ENCODE measurements at regions not wholly inside any gene's neighbourhood (a gene's known extent, or its start where the extent isn't known, plus 50 kb on each side); places are given as distances from the start of the nearest gene placed in this dataset.

- TF ChIP-seq, protein P1, sequence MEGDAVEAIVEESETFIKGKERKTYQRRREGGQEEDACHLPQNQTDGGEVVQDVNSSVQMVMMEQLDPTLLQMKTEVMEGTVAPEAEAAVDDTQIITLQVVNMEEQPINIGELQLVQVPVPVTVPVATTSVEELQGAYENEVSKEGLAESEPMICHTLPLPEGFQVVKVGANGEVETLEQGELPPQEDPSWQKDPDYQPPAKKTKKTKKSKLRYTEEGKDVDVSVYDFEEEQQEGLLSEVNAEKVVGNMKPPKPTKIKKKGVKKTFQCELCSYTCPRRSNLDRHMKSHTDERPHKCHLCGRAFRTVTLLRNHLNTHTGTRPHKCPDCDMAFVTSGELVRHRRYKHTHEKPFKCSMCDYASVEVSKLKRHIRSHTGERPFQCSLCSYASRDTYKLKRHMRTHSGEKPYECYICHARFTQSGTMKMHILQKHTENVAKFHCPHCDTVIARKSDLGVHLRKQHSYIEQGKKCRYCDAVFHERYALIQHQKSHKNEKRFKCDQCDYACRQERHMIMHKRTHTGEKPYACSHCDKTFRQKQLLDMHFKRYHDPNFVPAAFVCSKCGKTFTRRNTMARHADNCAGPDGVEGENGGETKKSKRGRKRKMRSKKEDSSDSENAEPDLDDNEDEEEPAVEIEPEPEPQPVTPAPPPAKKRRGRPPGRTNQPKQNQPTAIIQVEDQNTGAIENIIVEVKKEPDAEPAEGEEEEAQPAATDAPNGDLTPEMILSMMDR (IDR thresholded peaks at IDR 0.05; ENCODE audit: low read length, missing control alignments), result no peak
- peak; percentile 24 for DNase-seq (ENCODE audit: low read depth)
- H3K4me3 ChIP-seq (replicated peaks; ENCODE audit: low read depth, low read length), result no peak overlapping the region
Observed at GRCh38 chr9:31574006-31574765, 810.3 kb upstream of the ACO1 start.

GRCh38 chr9:31582071-31582470 is 802.4 kb upstream of the ACO1 start:
- no peak for DNase-seq (ENCODE audit: low read depth)
- TF ChIP-seq, protein P1 (IDR thresholded peaks at IDR 0.05; ENCODE audit: low read length, missing control alignments), result no peak

DNA sequence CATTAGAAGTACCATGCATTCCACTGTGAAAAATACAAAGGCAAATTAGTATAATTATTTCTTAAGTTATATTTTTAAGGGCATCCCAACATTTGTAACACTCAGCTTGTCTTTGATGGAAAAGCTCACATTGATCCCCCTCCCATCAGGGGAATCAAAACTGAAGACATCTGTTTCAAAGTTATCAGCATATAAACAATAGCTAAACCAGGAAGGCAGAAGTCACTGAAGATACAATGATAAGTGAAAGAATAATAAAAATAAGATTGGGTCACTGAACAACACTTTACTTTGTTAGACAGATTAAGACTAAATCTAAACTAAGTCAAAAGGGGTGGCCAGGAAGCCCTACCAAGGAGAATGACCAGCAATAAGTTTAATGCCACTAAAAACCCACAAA is 801.9 kb upstream of the ACO1 start:
- TF ChIP-seq, protein P1 (IDR thresholded peaks at IDR 0.05; ENCODE audit: low read length, missing control alignments), result no peak
- no peak for DNase-seq (ENCODE audit: low read depth)
- H3K4me3 ChIP-seq (replicated peaks; ENCODE audit: low read depth, low read length), result no peak overlapping the region

More at GRCh38 chr9:31582071-31582470, 802.4 kb upstream of the ACO1 start:
- H3K4me3 ChIP-seq (replicated peaks; ENCODE audit: low read depth, low read length), result no peak overlapping the region

DNA sequence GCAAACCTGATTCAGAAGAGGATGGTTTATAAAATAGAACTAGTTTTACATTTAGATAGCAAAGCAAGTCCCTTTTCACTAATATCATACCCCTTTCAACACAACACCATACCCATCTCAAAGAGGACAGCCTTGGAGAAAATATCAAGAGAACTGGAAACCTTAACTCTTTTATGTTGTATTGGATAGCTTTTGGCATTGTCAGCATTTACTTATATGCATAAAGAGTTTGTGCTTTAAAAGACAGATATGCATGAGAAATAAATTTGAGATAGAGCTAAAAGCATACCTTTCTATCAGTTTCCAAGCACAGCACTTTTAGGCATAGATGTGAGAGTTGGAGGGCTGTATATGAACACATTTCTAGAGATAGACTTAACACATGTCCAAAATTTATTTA is 799.3 kb upstream of the ACO1 start:
- no peak overlapping the region for H3K4me3 ChIP-seq (replicated peaks; ENCODE audit: low read depth, low read length)
- DNase-seq (ENCODE audit: low read depth), result no peak
- TF ChIP-seq, protein P1 (IDR thresholded peaks at IDR 0.05; ENCODE audit: low read length, missing control alignments), result no peak

- TF ChIP-seq, protein P1 (IDR thresholded peaks at IDR 0.05; ENCODE audit: low read length, missing control alignments), result no peak
- DNase-seq (ENCODE audit: low read depth), result no peak
- no peak overlapping the region for H3K4me3 ChIP-seq (replicated peaks; ENCODE audit: low read depth, low read length)
Observed at GRCh38 chr9:31587146-31587545, 797.3 kb upstream of the ACO1 start.

DNA sequence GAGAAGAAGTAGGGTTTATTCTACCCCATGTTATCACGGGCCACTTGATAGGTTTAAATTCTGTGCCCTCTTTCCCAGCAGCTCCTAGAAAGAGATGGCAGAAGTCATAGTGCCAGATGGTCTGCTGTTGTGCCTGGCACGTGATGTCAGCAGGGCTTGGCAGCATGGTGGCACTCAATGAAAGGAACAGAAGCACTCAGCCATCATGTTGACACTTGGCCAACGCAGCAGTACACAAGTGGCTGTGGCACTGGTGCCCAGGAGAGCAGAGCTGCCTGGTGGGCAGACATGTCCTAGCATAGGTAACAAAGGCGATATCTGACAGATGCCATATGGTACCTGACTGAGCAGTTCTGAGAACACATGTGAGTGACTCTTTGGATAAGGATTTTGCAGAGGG is 796.4 kb upstream of the ACO1 start:
- no peak overlapping the region for H3K4me3 ChIP-seq (replicated peaks; ENCODE audit: low read depth, low read length)
- TF ChIP-seq, protein P1 (IDR thresholded peaks at IDR 0.05; ENCODE audit: low read length, missing control alignments), result no peak
- no peak for DNase-seq (ENCODE audit: low read depth)

DNA sequence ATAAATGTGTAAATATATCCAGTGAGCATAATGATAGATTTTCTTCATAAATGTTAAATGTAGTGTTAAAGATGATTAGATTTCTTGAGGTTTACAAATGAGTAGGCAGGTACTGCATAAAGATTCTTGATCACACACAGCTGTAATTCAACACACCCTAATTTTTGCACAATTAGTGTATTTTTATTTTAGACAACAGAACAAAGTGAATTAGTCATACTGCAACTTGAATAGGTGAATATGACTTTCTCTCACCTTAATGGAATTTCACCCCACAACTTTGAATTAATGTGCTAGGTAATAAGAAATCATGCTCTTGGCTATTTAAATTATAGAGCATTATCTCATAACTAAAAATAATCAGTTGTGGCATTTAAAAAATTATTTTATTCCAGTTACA is 795.7 kb upstream of the ACO1 start:
- no peak overlapping the region for H3K4me3 ChIP-seq (replicated peaks; ENCODE audit: low read depth, low read length)
- no peak for DNase-seq (ENCODE audit: low read depth)
- TF ChIP-seq, protein P1 (IDR thresholded peaks at IDR 0.05; ENCODE audit: low read length, missing control alignments), result no peak

Data from fibroblast of pulmonary artery (primary cell).